ENCODE measurements at regions not wholly inside any gene's neighbourhood (a gene's known extent, or its start where the extent isn't known, plus 50 kb on each side); places are given as distances from the start of the nearest gene placed in this dataset.

- DNase-seq (ENCODE audit: low spot score) = no peak
- Histone ChIP-seq H3K4me3 (ENCODE audit: low read depth in 1 of 3, low read length in 3 of 3) (no peak overlapping the region), H3K36me3 (ENCODE audit: control insufficient read depth in 4 of 4, insufficient read depth in 3 of 4, low read depth in 1 of 4, low read length in 3 of 4) (no peaks in the 10 kb centered on the region), H3K4me1 (ENCODE audit: control insufficient read depth in 4 of 4, insufficient read depth in 4 of 4, low read length in 3 of 4) (no peaks in the 10 kb centered on the region), H3K27me3 (ENCODE audit: control insufficient read depth in 4 of 4, insufficient read depth in 4 of 4, low read length in 3 of 4) (no peaks in the 10 kb centered on the region), H3K27ac (ENCODE audit: low read depth in 1 of 2, low read length in 2 of 2) (no peak overlapping the region), H3K9me3 (ENCODE audit: control insufficient read depth in 4 of 4, low read length in 3 of 4) (no peaks in the 10 kb centered on the region), H3K9ac (ENCODE audit: low read depth in 1 of 2, low read length in 2 of 2) (no peak overlapping the region)
- 82% methylated on average over 2 of the region's 2 CpGs for WGBS
- TF ChIP-seq HNF4A (conservative IDR thresholded peaks at IDR 0.05) (no peak), HNF4G (IDR thresholded peaks at IDR 0.05) (no peak), RAD21 (IDR thresholded peaks at IDR 0.05) (no peak), NR2F2 (IDR thresholded peaks at IDR 0.05) (no peak), ATF3 (IDR thresholded peaks at IDR 0.05) (no peak), FOXA2 (IDR thresholded peaks at IDR 0.05) (no peak), YY1 (IDR thresholded peaks at IDR 0.05) (no peak), GABPA (IDR thresholded peaks at IDR 0.05 in 1 of 2, conservative IDR thresholded peaks at IDR 0.05 in 1 of 2) (no peak)
Observed at GRCh38 chr2:125593036-125593435, 1062.9 kb upstream of the GYPC start.

- Histone ChIP-seq H3K27me3 (ENCODE audit: control insufficient read depth in 4 of 4, insufficient read depth in 4 of 4, low read length in 3 of 4) (no peaks in the 10 kb centered on the region), H3K27ac (ENCODE audit: low read depth in 1 of 2, low read length in 2 of 2) (no peak overlapping the region), H3K4me3 (ENCODE audit: low read depth in 1 of 3, low read length in 3 of 3) (no peak overlapping the region), H3K9me3 (ENCODE audit: control insufficient read depth in 4 of 4, low read length in 3 of 4) (no peaks in the 10 kb centered on the region), H3K9ac (ENCODE audit: low read depth in 1 of 2, low read length in 2 of 2) (no peak overlapping the region), H3K4me1 (ENCODE audit: control insufficient read depth in 4 of 4, insufficient read depth in 4 of 4, low read length in 3 of 4) (no peaks in the 10 kb centered on the region), H3K36me3 (ENCODE audit: control insufficient read depth in 4 of 4, insufficient read depth in 3 of 4, low read depth in 1 of 4, low read length in 3 of 4) (no peaks in the 10 kb centered on the region)
- 46% methylated on average over 3 of the region's 3 CpGs for WGBS
- no peak for DNase-seq (ENCODE audit: low spot score)
- TF ChIP-seq HNF4A (conservative IDR thresholded peaks at IDR 0.05) (no peak), FOXA1 (IDR thresholded peaks at IDR 0.05) (no peak), SP1 (IDR thresholded peaks at IDR 0.05) (no peak), ATF3 (IDR thresholded peaks at IDR 0.05) (no peak), YY1 (IDR thresholded peaks at IDR 0.05) (no peak), RAD21 (IDR thresholded peaks at IDR 0.05) (no peak), FOXA2 (IDR thresholded peaks at IDR 0.05) (no peak), REST (IDR thresholded peaks at IDR 0.05) (no peak), TAF1 (conservative IDR thresholded peaks at IDR 0.05) (no peak), CTCF (IDR thresholded peaks at IDR 0.05; ENCODE audit: low read depth, low read length, missing input control) (no peak), JUND (IDR thresholded peaks at IDR 0.05) (no peak), ZBTB33 (IDR thresholded peaks at IDR 0.05) (no peak), EGR1 (IDR thresholded peaks at IDR 0.05; ENCODE audit: low read depth in 2 of 2) (no peak), MAX (IDR thresholded peaks at IDR 0.05) (no peak), HNF4G (IDR thresholded peaks at IDR 0.05) (no peak), NR2F2 (IDR thresholded peaks at IDR 0.05) (no peak), GABPA (IDR thresholded peaks at IDR 0.05 in 1 of 2, conservative IDR thresholded peaks at IDR 0.05 in 1 of 2) (no peak), RXRA (IDR thresholded peaks at IDR 0.05) (no peak)
Observed at GRCh38 chr2:125596612-125597011, 1059.3 kb upstream of the GYPC start.
